ENCODE measurements at regions not wholly inside any gene's neighbourhood (a gene's known extent, or its start where the extent isn't known, plus 50 kb on each side); places are given as distances from the start of the nearest gene placed in this dataset.

GRCh38 chr7:34277803-34278199, 372.5 kb downstream of the BMPER start:
- no peak for DNase-seq (ENCODE audit: low read depth in 1 of 2, low spot score in 1 of 2)
- no peak overlapping the region for H3K4me3 ChIP-seq (replicated peaks; ENCODE audit: insufficient read depth, low read length)
- TF ChIP-seq GABPA (IDR thresholded peaks at IDR 0.05; ENCODE audit: low read depth) = no peak

GRCh38 chr7:34281260-34281659, 375.9 kb downstream of the BMPER start:
- DNase-seq (ENCODE audit: low read depth in 1 of 2, low spot score in 1 of 2) = peak in 1 of 2 experiments; percentile 7
- TF ChIP-seq POLR2AphosphoS5 (IDR thresholded peaks at IDR 0.05; ENCODE audit: low read depth) (no peak), SPI1 (IDR thresholded peaks at IDR 0.05; ENCODE audit: borderline replicate concordance, low read depth) (no peak), GABPA (IDR thresholded peaks at IDR 0.05; ENCODE audit: low read depth) (no peak), REST (IDR thresholded peaks at IDR 0.05; ENCODE audit: insufficient replicate concordance, low read depth) (no peak)
- TF ChIP-seq, protein P1, sequence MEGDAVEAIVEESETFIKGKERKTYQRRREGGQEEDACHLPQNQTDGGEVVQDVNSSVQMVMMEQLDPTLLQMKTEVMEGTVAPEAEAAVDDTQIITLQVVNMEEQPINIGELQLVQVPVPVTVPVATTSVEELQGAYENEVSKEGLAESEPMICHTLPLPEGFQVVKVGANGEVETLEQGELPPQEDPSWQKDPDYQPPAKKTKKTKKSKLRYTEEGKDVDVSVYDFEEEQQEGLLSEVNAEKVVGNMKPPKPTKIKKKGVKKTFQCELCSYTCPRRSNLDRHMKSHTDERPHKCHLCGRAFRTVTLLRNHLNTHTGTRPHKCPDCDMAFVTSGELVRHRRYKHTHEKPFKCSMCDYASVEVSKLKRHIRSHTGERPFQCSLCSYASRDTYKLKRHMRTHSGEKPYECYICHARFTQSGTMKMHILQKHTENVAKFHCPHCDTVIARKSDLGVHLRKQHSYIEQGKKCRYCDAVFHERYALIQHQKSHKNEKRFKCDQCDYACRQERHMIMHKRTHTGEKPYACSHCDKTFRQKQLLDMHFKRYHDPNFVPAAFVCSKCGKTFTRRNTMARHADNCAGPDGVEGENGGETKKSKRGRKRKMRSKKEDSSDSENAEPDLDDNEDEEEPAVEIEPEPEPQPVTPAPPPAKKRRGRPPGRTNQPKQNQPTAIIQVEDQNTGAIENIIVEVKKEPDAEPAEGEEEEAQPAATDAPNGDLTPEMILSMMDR (IDR thresholded peaks at IDR 0.05; ENCODE audit: insufficient read depth, low read length) = no peak

More at GRCh38 chr7:34277803-34278199, 372.5 kb downstream of the BMPER start:
- no peak overlapping the region for H3K27ac ChIP-seq (replicated peaks)
- H3K27me3 ChIP-seq (ENCODE audit: insufficient read depth, poor library complexity, severe bottlenecking) = no peaks in the 10 kb centered on the region

DNA sequence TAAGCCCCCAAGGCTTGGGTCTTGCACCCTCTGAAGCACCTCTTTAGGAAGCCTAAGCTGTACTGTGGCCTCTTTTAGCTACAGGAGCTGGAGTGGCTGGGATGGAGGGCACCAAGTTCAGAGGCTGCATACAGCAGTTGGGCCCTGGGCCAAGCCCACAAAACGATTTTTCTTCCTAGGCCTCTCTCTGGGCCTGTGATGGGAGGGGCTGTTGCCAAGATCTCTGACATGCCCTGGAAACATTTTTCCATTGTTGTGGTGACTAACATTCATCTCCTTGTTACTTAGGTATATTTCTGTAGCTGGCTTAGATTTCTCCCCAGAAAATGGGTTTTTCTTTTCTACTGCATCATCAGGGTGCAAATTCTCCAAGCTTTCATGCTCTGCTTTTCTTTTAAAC, 375.7 kb upstream of the NPSR1 start:
- H3K27ac ChIP-seq (replicated peaks) = no peak overlapping the region
- TF ChIP-seq GABPA (IDR thresholded peaks at IDR 0.05; ENCODE audit: low read depth) = no peak
- no peaks in the 10 kb centered on the region for H3K27me3 ChIP-seq (ENCODE audit: insufficient read depth, poor library complexity, severe bottlenecking)

More at GRCh38 chr7:34281260-34281659, 375.9 kb downstream of the BMPER start:
- Histone ChIP-seq H3K4me3 (replicated peaks; ENCODE audit: insufficient read depth, low read length) (no peak overlapping the region), H3K27ac (replicated peaks) (no peak overlapping the region), H3K27me3 (ENCODE audit: insufficient read depth, poor library complexity, severe bottlenecking) (no peaks in the 10 kb centered on the region)

DNA sequence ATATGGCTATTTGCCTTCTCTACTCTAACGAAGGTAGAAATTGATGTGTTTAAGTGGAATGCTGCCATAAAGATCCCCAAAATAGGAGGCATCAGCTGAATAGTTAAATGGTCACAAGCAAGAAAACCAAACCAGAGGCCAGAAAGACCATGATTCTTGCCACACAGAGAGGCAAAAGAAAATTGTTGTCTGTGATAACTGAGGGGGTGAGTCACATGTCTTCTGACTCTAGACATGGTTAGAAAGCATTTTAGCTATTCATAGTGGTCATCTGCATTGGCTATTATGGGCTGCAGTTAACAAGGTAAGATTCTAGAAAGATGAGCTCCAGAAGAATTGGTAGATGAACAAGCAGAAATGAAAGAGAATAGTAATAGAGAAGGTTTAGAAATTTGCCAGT, 361.4 kb upstream of the NPSR1 start:
- no peak for DNase-seq (ENCODE audit: low read depth in 1 of 2, low spot score in 1 of 2)
- Histone ChIP-seq H3K27me3 (ENCODE audit: insufficient read depth, poor library complexity, severe bottlenecking) (no peaks in the 10 kb centered on the region), H3K4me3 (replicated peaks; ENCODE audit: insufficient read depth, low read length) (no peak overlapping the region), H3K27ac (replicated peaks) (no peak overlapping the region)
- no peak for TF ChIP-seq REST (IDR thresholded peaks at IDR 0.05; ENCODE audit: insufficient replicate concordance, low read depth)
- TF ChIP-seq, protein P1 (IDR thresholded peaks at IDR 0.05; ENCODE audit: insufficient read depth, low read length) = no peak
- no peak for TF ChIP-seq POLR2AphosphoS5 (IDR thresholded peaks at IDR 0.05; ENCODE audit: low read depth)
- no peak for TF ChIP-seq SPI1 (IDR thresholded peaks at IDR 0.05; ENCODE audit: borderline replicate concordance, low read depth)
- no peak for TF ChIP-seq GABPA (IDR thresholded peaks at IDR 0.05; ENCODE audit: low read depth)

More for the DNA sequence above, 375.7 kb upstream of the NPSR1 start:
- no peak overlapping the region for H3K4me3 ChIP-seq (replicated peaks; ENCODE audit: insufficient read depth, low read length)
- DNase-seq (ENCODE audit: low read depth in 1 of 2, low spot score in 1 of 2) = no peak

DNA sequence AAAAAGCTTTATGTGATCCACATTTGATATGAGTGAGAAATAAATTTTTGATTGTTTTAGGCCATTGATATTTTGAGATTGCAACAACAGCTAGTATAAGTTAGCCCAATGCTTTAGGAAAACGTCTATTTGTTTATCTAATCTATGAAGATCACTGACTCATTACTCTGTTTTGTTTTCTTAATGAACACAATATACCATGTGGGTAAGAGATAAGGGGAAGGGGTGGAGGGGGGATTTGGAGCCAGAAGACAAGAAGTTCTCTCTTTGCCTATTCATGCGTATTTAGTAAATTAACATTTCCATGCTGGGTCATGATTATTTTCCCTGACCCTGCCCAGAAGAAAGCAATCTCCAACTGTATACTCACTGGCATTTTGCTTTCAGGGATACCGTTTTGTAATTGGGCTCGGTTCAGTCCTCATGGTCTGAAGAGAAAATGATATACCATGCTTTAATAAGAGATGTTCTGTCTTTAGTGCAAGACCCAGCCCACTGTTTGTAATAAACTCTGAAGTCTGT, 359.5 kb upstream of the NPSR1 start:
- Histone ChIP-seq H3K27ac (replicated peaks) (no peak overlapping the region), H3K4me3 (replicated peaks; ENCODE audit: insufficient read depth, low read length) (no peak overlapping the region), H3K27me3 (ENCODE audit: insufficient read depth, poor library complexity, severe bottlenecking) (no peaks in the 10 kb centered on the region)
- DNase-seq (ENCODE audit: low read depth in 1 of 2, low spot score in 1 of 2) = no peak
- TF ChIP-seq POLR2AphosphoS5 (IDR thresholded peaks at IDR 0.05; ENCODE audit: low read depth) = no peak
- TF ChIP-seq GABPA (IDR thresholded peaks at IDR 0.05; ENCODE audit: low read depth) = no peak
- TF ChIP-seq REST (IDR thresholded peaks at IDR 0.05; ENCODE audit: insufficient replicate concordance, low read depth) = no peak
- TF ChIP-seq, protein P1 (IDR thresholded peaks at IDR 0.05; ENCODE audit: insufficient read depth, low read length) = no peak
- TF ChIP-seq SPI1 (IDR thresholded peaks at IDR 0.05; ENCODE audit: borderline replicate concordance, low read depth) = no peak

Measured in HL-60 (cell line).